Vagina (tissue), 2 donors: ENCODE measurements at regions not wholly inside any gene's neighbourhood (a gene's known extent, or its start where the extent isn't known, plus 50 kb on each side); places are given as distances from the start of the nearest gene placed in this dataset.

Experiments used
- CTCF ChIP-seq, 3 experiments: fragments of 450-650 bp in 2 of 3; fragments of 200-600 bp in 1 of 3; sonication (generic) in 1 of 3; IDR thresholded peaks; one replicate each; pipeline ENCODE4 v1.5.1; 2017 to 2019; ENCODE audit warnings: antibody characterized with exemption in 3 of 3, mild to moderate bottlenecking in 2 of 3, moderate library complexity in 2 of 3
- POLR2AphosphoS5 ChIP-seq, 2 donors: sonication (generic); formaldehyde crosslinking; IDR thresholded peaks; one replicate each; pipeline ENCODE4 v1.9.0; 2017; ENCODE audit warnings: antibody characterized with exemption in 2 of 2, mild to moderate bottlenecking in 2 of 2, low read depth in 1 of 2; ENCODE audit not compliant: insufficient read depth in 1 of 2

DNA sequence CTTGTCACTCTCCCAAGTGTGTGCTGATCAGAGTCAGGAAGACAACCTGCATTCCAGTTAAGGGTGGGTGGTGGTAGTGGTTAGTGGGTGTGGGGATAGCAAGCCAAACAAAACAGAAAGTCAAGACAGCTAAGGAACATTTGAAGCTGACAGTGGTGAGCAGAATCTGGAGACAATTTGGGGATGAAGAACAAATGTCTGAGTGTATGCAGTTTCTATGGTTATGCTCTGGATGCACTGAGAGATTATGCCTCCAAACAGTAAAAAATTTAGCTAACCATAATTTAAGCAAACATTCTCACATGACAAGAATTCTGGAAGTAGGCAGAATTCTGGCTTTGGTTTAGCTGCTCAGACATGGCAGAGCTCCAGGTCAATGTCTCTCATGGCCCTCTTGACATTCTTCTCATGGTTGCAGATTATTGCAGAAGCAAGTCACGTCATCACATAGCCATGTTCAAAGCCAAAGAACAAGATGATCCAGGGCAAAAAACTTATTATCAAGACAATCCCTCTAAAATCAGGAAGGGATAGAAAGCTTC lies 148.7 kb downstream of the LURAP1L start:
- TF ChIP-seq CTCF (IDR thresholded peaks at IDR 0.05) (no peak), POLR2AphosphoS5 (IDR thresholded peaks at IDR 0.05; ENCODE audit: insufficient read depth in 1 of 2, low read depth in 1 of 2) (no peak)
